IMR-90 (cell line): ENCODE measurements at regions not wholly inside any gene's neighbourhood (a gene's known extent, or its start where the extent isn't known, plus 50 kb on each side); places are given as distances from the start of the nearest gene placed in this dataset.

Experiments used
- ATAC-seq: fragments of 200-7000 bp; cut with Tn5 transposase; 2 replicates; pipeline ENCODE4 v1.9.1; 2020; ENCODE audit warnings: low read depth, mild to moderate bottlenecking, moderate library complexity
- BruUV-seq: library from RNA; stranded (reverse); fragments of 400-500 nt; replicated peaks from 2 replicates; lab custom pipeline; 2021; lab: Mats Ljungman, UMichigan
- CTCF ChIA-PET: fragments of 300-600 bp; formaldehyde crosslinking; extraction: SDS; loops from one replicate; lab custom pipeline; 2021; ENCODE audit warnings: antibody characterized with exemption; lab: Yijun Ruan, JAX
- POLR2A ChIA-PET: fragments of 300-600 bp; sonication (Branson Sonifier 250); formaldehyde crosslinking; loops from one replicate; lab custom pipeline; 2022; ENCODE audit warnings: antibody characterized with exemption; ENCODE audit not compliant: unreplicated experiment; lab: Charles Lee
- DNase-seq: peaks from one replicate; pipeline ENCODE4 v3.0.0; 2013
- H2AFZ ChIP-seq: replicated peaks from 2 replicates; pipeline ENCODE3; 2013; ENCODE audit warnings: low read length, mild to moderate bottlenecking; ENCODE audit not compliant: poor library complexity
- H2AK5ac ChIP-seq: 2 replicates; pipeline ENCODE4 v1.6.1; 2013; ENCODE audit warnings: low read depth, low read length, inconsistent platforms
- H2AK9ac ChIP-seq: replicated peaks from 2 replicates; pipeline ENCODE3; 2013; ENCODE audit warnings: mild to moderate bottlenecking, low read depth, low read length, moderate library complexity; ENCODE audit not compliant: poor library complexity
- H2BK120ac ChIP-seq: 2 replicates; pipeline ENCODE4 v1.6.1; 2013; ENCODE audit warnings: low read depth, low read length, inconsistent platforms
- H2BK15ac ChIP-seq: 3 replicates; pipeline ENCODE4 v1.6.1; 2013; ENCODE audit warnings: low read depth, low read length, inconsistent platforms
- H2BK20ac ChIP-seq: 2 replicates; pipeline ENCODE4 v1.6.1; 2013; ENCODE audit warnings: low read depth, mild to moderate bottlenecking, inconsistent platforms, low read length, moderate library complexity
- H2BK5ac ChIP-seq: 2 replicates; pipeline ENCODE4 v1.6.1; 2013; ENCODE audit warnings: mild to moderate bottlenecking, low read depth, low read length, inconsistent platforms; ENCODE audit not compliant: poor library complexity, severe bottlenecking
- H3K14ac ChIP-seq: replicated peaks from 2 replicates; pipeline ENCODE4 v1.6.1; 2013; ENCODE audit warnings: low read depth, low read length, inconsistent platforms
- H3K18ac ChIP-seq: 2 replicates; pipeline ENCODE4 v1.6.1; 2013; ENCODE audit warnings: low read depth, low read length, control low read depth
- H3K23ac ChIP-seq: 2 replicates; pipeline ENCODE4 v1.6.1; 2013; ENCODE audit warnings: low read depth, low read length, inconsistent platforms
- H3K27ac ChIP-seq: 2 replicates; pipeline ENCODE4 v1.5.1; 2013; ENCODE audit warnings: mild to moderate bottlenecking, control low read depth, low read length; ENCODE audit not compliant: insufficient read depth
- H3K27me3 ChIP-seq: 2 replicates; pipeline ENCODE4 v1.6.1; 2013; ENCODE audit warnings: low read length; ENCODE audit not compliant: control insufficient read depth, insufficient read depth
- H3K36me3 ChIP-seq: 2 replicates; pipeline ENCODE4 v1.6.1; 2013; ENCODE audit warnings: low read length, mixed read lengths; ENCODE audit not compliant: control insufficient read depth, insufficient read depth
- H3K4ac ChIP-seq: 2 replicates; pipeline ENCODE4 v1.6.1; 2013; ENCODE audit warnings: low read depth, low read length, inconsistent platforms
- H3K4me1 ChIP-seq: 2 replicates; pipeline ENCODE4 v1.6.1; 2013; ENCODE audit warnings: low read length, mixed read lengths; ENCODE audit not compliant: control insufficient read depth, insufficient read depth
- H3K4me2 ChIP-seq: 2 replicates; pipeline ENCODE4 v1.6.1; 2013; ENCODE audit warnings: low read depth, mild to moderate bottlenecking, control low read depth, low read length, moderate library complexity
- H3K4me3 ChIP-seq: 2 replicates; pipeline ENCODE4 v1.5.1; 2013; ENCODE audit warnings: low read depth, mild to moderate bottlenecking, control low read depth, low read length, moderate library complexity; ENCODE audit not compliant: insufficient read depth
- H3K56ac ChIP-seq: 2 replicates; pipeline ENCODE4 v1.6.1; 2013; ENCODE audit warnings: low read length, inconsistent platforms; ENCODE audit not compliant: insufficient read depth; ENCODE audit errors: extremely low read depth
- H3K79me1 ChIP-seq, 2 experiments: 2 replicates each; pipeline ENCODE4 v1.6.1; 2013; ENCODE audit warnings: low read length in 2 of 2, inconsistent platforms in 1 of 2, low read depth in 1 of 2
- H3K9ac ChIP-seq: 2 replicates; pipeline ENCODE4 v1.6.1; 2013; ENCODE audit warnings: low read depth, low read length, control low read depth
- H3K9me1 ChIP-seq: 2 replicates; pipeline ENCODE4 v1.6.1; 2013; ENCODE audit warnings: low read length, inconsistent platforms; ENCODE audit not compliant: insufficient read depth
- H3K9me3 ChIP-seq: 2 replicates; pipeline ENCODE4 v1.6.1; 2013; ENCODE audit warnings: low read length; ENCODE audit not compliant: control insufficient read depth, insufficient read depth
- H4K20me1 ChIP-seq: 2 replicates; pipeline ENCODE4 v1.6.1; 2013; ENCODE audit warnings: low read length, inconsistent platforms; ENCODE audit not compliant: insufficient read depth
- H4K5ac ChIP-seq: 2 replicates; pipeline ENCODE4 v1.6.1; 2013; ENCODE audit warnings: mild to moderate bottlenecking, low read depth, low read length, control low read depth
- H4K8ac ChIP-seq, 2 experiments: 2 replicates each; pipeline ENCODE4 v1.6.1; 2013; ENCODE audit warnings: low read depth in 2 of 2, low read length in 2 of 2, control low read depth in 1 of 2, inconsistent platforms in 1 of 2
- H4K91ac ChIP-seq: 2 replicates; pipeline ENCODE4 v1.6.1; 2013; ENCODE audit warnings: low read depth, low read length, inconsistent platforms; ENCODE audit not compliant: insufficient read depth
- BHLHE40 ChIP-seq: fragments of 150-350 bp; IDR thresholded peaks from 2 replicates; pipeline ENCODE4 v1.6.1; 2016; ENCODE audit warnings: mild to moderate bottlenecking, low read depth, low read length
- CEBPB ChIP-seq: IDR thresholded peaks from 2 replicates; pipeline ENCODE4 v1.6.1; 2012; ENCODE audit warnings: low read depth, low read length, improper control_type of control experiment
- CHD1 ChIP-seq: IDR thresholded peaks from 2 replicates; pipeline ENCODE4 v1.6.1; 2012; ENCODE audit warnings: low read depth, low read length, improper control_type of control experiment
- FOS ChIP-seq: fragments of 150-350 bp; IDR thresholded peaks from 2 replicates; pipeline ENCODE4 v1.6.1; 2016; ENCODE audit warnings: low read depth, low read length
- MAFK ChIP-seq: IDR thresholded peaks from 2 replicates; pipeline ENCODE4 v1.6.1; 2012; ENCODE audit warnings: low read depth, low read length, improper control_type of control experiment
- MXI1 ChIP-seq: IDR thresholded peaks from 2 replicates; pipeline ENCODE4 v1.6.1; 2012; ENCODE audit warnings: low read depth, mild to moderate bottlenecking, low read length, moderate library complexity, borderline replicate concordance
- POLR2A ChIP-seq: IDR thresholded peaks from 2 replicates; pipeline ENCODE4 v1.6.1; 2012; ENCODE audit warnings: mild to moderate bottlenecking, low read depth, low read length
- RAD21 ChIP-seq: IDR thresholded peaks from 2 replicates; pipeline ENCODE4 v1.6.1; 2012; ENCODE audit warnings: low read length, improper control_type of control experiment
- RCOR1 ChIP-seq: IDR thresholded peaks from 2 replicates; pipeline ENCODE4 v1.6.1; 2012; ENCODE audit warnings: mild to moderate bottlenecking, low read length, improper control_type of control experiment; ENCODE audit not compliant: insufficient replicate concordance
- RFX5 ChIP-seq: IDR thresholded peaks from 2 replicates; pipeline ENCODE4 v1.8.0; 2012; ENCODE audit warnings: low read depth, mild to moderate bottlenecking, low read length, moderate library complexity
- SMC3 ChIP-seq: fragments of 150-350 bp; IDR thresholded peaks from 2 replicates; pipeline ENCODE4 v1.6.1; 2016; ENCODE audit warnings: low read depth, mild to moderate bottlenecking, antibody characterized with exemption, low read length, moderate library complexity
- USF2 ChIP-seq: fragments of 150-350 bp; IDR thresholded peaks from 2 replicates; pipeline ENCODE4 v1.6.1; 2017; ENCODE audit warnings: mild to moderate bottlenecking, antibody characterized with exemption, low read length, low read depth
- dilution Hi-C: fragments of 300-500 bp; cut with HindIII; formaldehyde crosslinking; loops from one replicate; pipeline ENCODE4 v1.14.3; 2018; ENCODE audit warnings: low sequenced_read_pairs; ENCODE audit not compliant: unreplicated experiment
- in situ Hi-C: fragments of 300-500 bp; cut with MboI; formaldehyde crosslinking; loops from 3 replicates; pipeline ENCODE4 v1.14.3; 2019; ENCODE audit warnings: low sequenced_read_pairs, inconsistent platforms, mixed read lengths
- intact Hi-C: fragments of 100-400 bp; cut with micrococcal nuclease; formaldehyde crosslinking; loops from 2 replicates; pipeline ENCODE4 v1.10.0; 2022
- TF ChIP-seq, protein P1 (sequence below): conservative IDR thresholded peaks from 2 replicates; pipeline ENCODE4 v1.5.1; 2012; ENCODE audit warnings: mild to moderate bottlenecking, low read depth, low read length, improper control_type of control experiment
- TF ChIP-seq, protein P2 (sequence below): fragments of 150-350 bp; IDR thresholded peaks from 2 replicates; pipeline ENCODE4 v1.6.1; 2016; ENCODE audit warnings: low read depth, mild to moderate bottlenecking, low read length, moderate library complexity, borderline replicate concordance

DNA sequence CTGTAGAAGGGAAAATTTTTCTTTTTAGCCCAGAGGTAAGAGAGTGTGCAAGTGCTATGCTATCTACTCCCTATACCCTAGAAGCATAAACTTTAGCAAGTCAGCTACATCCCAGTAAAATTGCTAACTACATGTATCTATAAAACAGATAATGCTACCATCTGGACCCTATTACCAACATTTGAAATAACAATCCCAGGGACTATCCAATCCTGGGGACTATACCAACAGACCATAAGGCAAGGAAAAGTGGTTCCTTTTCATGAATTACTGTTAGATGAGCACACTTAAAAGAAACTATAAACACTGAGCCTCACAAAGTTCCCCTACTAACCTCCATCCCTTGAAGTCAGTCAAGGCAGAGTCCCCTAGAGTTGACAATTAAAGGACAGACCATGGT, 213.6 kb upstream of the VEGFC start:
- Histone ChIP-seq H4K91ac (peak overlapping the region; percentile 44; the same call in 1 of the 2 replicates), H3K36me3 (no peaks in the 10 kb centered on the region), H3K23ac (peak overlapping the region; percentile 5; the same call in 1 of the 2 replicates), H2AK5ac (0 out of 2 replicates have a peak overlapping the region, but pooled peaks have one; percentile 3), H3K14ac (peak overlapping the region; percentile 24), H4K20me1 (no peaks in the 10 kb centered on the region), H3K18ac (peak overlapping the region; percentile 92; the same call in 1 of the 2 replicates), H3K9me1 (no peaks in the 10 kb centered on the region), H3K27ac (no peak overlapping the region), H2AFZ (no peak overlapping the region), H3K4me3 (no peak overlapping the region), H2AK9ac (no peak overlapping the region), H2BK120ac (peak overlapping the region; percentile 84), H3K9ac (no peak overlapping the region), H3K79me1 (0 out of 4 replicates have a peak, but pooled peaks cover 0 to 4% of the 10 kb centered on the region in 2 experiments), H2BK5ac (peak overlapping the region; percentile 93), H3K4me2 (no peak overlapping the region), H3K27me3 (no peaks in the 10 kb centered on the region), H2BK15ac (peak overlapping the region; percentile 77; the same call in 1 of the 3 replicates), H4K8ac (peak overlapping the region; percentile 59 to 79; a peak in 3 of 4 replicates), H2BK20ac (peak overlapping the region; percentile 73; the same call in 1 of the 2 replicates), H3K56ac (no peak overlapping the region), H3K4me1 (peaks cover 15% of the 10 kb centered on the region), H3K9me3 (no peaks in the 10 kb centered on the region; the same call in 1 of the 2 replicates), H4K5ac (peak overlapping the region; percentile 68; the same call in 1 of the 2 replicates), H3K4ac (peak overlapping the region; percentile 78; the same call in 1 of the 2 replicates)
- ChIA-PET CTCF (no interaction called here), POLR2A (no interaction called here)
- dilution Hi-C loops = no loop called here
- DNase-seq = no peak
- intact Hi-C loops = no loop called here
- no TSS peak for BruUV-seq
- TF ChIP-seq RFX5 (no peak), RCOR1 (no peak), USF2 (no peak), CEBPB (no peak), POLR2A (no peak), FOS (no peak), RAD21 (no peak), CHD1 (no peak), BHLHE40 (no peak), MAFK (no peak), MXI1 (no peak), SMC3 (no peak)
- TF ChIP-seq, protein P1, sequence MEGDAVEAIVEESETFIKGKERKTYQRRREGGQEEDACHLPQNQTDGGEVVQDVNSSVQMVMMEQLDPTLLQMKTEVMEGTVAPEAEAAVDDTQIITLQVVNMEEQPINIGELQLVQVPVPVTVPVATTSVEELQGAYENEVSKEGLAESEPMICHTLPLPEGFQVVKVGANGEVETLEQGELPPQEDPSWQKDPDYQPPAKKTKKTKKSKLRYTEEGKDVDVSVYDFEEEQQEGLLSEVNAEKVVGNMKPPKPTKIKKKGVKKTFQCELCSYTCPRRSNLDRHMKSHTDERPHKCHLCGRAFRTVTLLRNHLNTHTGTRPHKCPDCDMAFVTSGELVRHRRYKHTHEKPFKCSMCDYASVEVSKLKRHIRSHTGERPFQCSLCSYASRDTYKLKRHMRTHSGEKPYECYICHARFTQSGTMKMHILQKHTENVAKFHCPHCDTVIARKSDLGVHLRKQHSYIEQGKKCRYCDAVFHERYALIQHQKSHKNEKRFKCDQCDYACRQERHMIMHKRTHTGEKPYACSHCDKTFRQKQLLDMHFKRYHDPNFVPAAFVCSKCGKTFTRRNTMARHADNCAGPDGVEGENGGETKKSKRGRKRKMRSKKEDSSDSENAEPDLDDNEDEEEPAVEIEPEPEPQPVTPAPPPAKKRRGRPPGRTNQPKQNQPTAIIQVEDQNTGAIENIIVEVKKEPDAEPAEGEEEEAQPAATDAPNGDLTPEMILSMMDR = no peak
- TF ChIP-seq, protein P2, sequence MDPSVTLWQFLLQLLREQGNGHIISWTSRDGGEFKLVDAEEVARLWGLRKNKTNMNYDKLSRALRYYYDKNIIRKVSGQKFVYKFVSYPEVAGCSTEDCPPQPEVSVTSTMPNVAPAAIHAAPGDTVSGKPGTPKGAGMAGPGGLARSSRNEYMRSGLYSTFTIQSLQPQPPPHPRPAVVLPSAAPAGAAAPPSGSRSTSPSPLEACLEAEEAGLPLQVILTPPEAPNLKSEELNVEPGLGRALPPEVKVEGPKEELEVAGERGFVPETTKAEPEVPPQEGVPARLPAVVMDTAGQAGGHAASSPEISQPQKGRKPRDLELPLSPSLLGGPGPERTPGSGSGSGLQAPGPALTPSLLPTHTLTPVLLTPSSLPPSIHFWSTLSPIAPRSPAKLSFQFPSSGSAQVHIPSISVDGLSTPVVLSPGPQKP = no peak
- ATAC-seq = peak; percentile 6; the same call in 1 of the 2 replicates
- in situ Hi-C loops = no loop called here
